HCT116 (cell line): ENCODE measurements at regions not wholly inside any gene's neighbourhood (a gene's known extent, or its start where the extent isn't known, plus 50 kb on each side); places are given as distances from the start of the nearest gene placed in this dataset.

Experiments
- ATF3 ChIP-seq: IDR thresholded peaks from 2 replicates; pipeline ENCODE4 v1.6.1; 2012
- CBX3 ChIP-seq: IDR thresholded peaks from 2 replicates; pipeline ENCODE4 v1.6.1; 2012; ENCODE audit warnings: low read depth
- CEBPB ChIP-seq: IDR thresholded peaks from 2 replicates; pipeline ENCODE4 v1.6.1; 2012; ENCODE audit warnings: low read depth
- CTCF ChIP-seq, 3 experiments: fragments of 200-600 bp in 1 of 3; sonication (generic) in 1 of 3; IDR thresholded peaks in 2 of 3; conservative IDR thresholded peaks in 1 of 3; 2 replicates each; pipeline ENCODE4 v1.5.1; 2012 to 2017; ENCODE audit warnings: low read depth in 2 of 3, low read length in 2 of 3, antibody characterized with exemption in 1 of 3, borderline replicate concordance in 1 of 3, control low read depth in 1 of 3, mild to moderate bottlenecking in 1 of 3, mixed read lengths in 1 of 3, mixed run types in 1 of 3, moderate library complexity in 1 of 3; ENCODE audit not compliant: insufficient read depth in 1 of 3
- ELF1 ChIP-seq: IDR thresholded peaks from 2 replicates; pipeline ENCODE4 v1.6.1; 2012; ENCODE audit warnings: low read depth, borderline replicate concordance
- EZH2 ChIP-seq: fragments of 200-600 bp; sonication (generic); IDR thresholded peaks from 2 replicates; pipeline ENCODE4 v1.6.1; 2017; ENCODE audit warnings: antibody characterized with exemption, mixed run types
- MAX ChIP-seq: IDR thresholded peaks from 2 replicates; pipeline ENCODE4 v1.6.1; 2012
- POLR2A ChIP-seq: IDR thresholded peaks from 2 replicates; pipeline ENCODE4 v1.7.0; 2011; ENCODE audit warnings: borderline replicate concordance; ENCODE audit not compliant: insufficient read depth, insufficient read length; ENCODE audit errors: extremely low read depth
- RAD21 ChIP-seq: IDR thresholded peaks from 2 replicates; pipeline ENCODE4 v1.6.1; 2012; ENCODE audit warnings: low read depth, mild to moderate bottlenecking
- REST ChIP-seq: IDR thresholded peaks from 2 replicates; pipeline ENCODE4 v1.6.1; 2012; ENCODE audit warnings: low read depth
- ZNF274 ChIP-seq: fragments of 200-500 bp; sonication (Bioruptor generic); IDR thresholded peaks from 2 replicates; pipeline ENCODE4 v1.6.1; 2014; ENCODE audit warnings: mild to moderate bottlenecking, low read depth, low read length, inconsistent platforms

- no peak for TF ChIP-seq CTCF (IDR thresholded peaks at IDR 0.05 in 2 of 3, conservative IDR thresholded peaks at IDR 0.05 in 1 of 3; ENCODE audit: borderline replicate concordance in 1 of 3, insufficient read depth in 1 of 3, low read depth in 2 of 3, low read length in 2 of 3)
- TF ChIP-seq ATF3 = no peak
- no peak for TF ChIP-seq ZNF274
- TF ChIP-seq ELF1 = no peak
- TF ChIP-seq RAD21 = no peak
- no peak for TF ChIP-seq CEBPB
- no peak for TF ChIP-seq CBX3
- TF ChIP-seq POLR2A = no peak
- TF ChIP-seq EZH2 = no peak
- TF ChIP-seq REST = no peak
- TF ChIP-seq MAX = no peak
Measured at GRCh38 chr2:143937723-143938350, 582.1 kb downstream of the ZEB2 start.
